Limb (tissue), 2 donors: ENCODE measurements at regions not wholly inside any gene's neighbourhood (a gene's known extent, or its start where the extent isn't known, plus 50 kb on each side); places are given as distances from the start of the nearest gene placed in this dataset.
"Not testable (repeated sequence)": the region's sequence is repeated elsewhere in the genome, so short reads cannot be mapped to it uniquely, and the experiment has no call there.

Experiments used
- DNase-seq, 2 donors: peaks; one replicate each; pipeline ENCODE4 v3.0.0-alpha.2; 2016; ENCODE audit errors: extremely low spot score in 2 of 2

DNA sequence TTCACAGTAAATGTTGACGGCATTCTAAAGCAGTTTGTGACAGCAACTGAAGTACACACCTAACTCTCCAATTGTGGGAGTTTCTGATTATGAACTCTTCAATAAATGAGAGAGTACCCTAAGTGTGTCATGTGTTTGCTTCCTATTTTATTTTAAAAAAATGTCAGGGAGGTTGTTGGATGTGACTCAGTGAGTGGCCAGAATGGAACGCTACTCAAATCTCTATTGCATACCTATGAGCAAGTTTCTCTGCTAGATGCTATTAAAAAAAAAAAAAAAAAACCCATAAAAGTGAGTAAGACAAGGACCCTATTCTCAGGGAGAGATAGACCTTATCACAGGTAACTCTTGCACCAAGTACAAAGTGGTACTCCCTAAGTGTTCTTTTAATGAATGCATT is 256.6 kb downstream of the BTG1 start:
- no peak for DNase-seq

DNA sequence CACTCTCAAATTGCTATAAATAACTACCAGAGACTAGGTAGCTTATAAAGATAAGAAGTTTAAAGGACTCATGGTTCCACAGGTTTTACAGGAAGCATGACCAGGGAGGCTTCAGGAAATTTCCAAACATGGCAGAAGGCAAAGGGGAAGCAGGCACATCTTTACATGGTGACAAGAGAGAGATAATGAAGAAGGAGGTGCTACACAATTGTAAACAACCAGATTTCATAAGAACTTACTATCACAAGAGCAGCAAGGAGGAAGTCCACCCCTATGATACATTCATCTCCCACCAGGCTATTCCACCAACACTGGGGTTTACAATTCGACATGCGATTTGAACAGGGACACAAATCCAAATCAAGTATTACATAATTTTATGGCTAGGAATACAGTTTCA is 257.7 kb downstream of the BTG1 start:
- no peak for DNase-seq

DNA sequence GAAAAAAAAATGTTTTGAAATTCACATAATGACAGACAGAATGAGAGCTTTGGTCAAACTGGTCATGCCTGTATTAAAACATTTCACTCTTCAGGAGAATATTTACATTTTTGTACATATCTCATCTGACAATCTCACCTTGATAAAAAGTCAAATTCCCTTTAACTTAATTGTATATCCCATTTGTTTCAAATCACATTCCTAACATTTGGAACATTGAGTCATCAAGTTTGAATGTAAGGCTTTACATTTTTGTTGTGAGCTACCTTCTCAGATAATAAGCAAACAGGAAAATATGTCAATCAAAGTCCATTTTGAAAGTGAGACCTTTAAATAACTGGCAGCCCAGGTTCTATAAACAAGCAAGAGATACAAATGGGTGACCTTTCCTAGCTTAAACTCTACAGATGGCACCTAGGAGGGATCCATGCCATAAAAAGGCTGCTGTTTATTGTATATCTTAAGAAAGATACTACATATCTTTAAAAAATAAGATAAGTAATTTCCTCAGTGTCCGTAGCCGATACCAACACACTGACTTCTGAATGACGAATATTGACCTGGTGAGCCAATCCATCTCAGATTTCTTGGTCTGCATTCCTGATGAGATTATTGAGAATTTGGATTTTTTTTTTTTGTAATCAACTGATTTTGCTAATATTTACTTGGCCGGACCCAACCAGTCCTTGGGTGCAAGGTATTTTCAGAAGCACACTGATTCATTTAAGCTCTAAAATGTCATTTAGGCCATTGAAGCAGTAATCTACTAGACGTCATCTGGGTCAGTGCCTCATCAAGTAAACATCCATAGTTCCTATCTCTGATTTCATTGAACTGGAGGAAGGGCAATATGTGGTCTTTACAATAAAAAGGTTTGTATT is 259.6 kb downstream of the BTG1 start:
- no peak for DNase-seq

DNA sequence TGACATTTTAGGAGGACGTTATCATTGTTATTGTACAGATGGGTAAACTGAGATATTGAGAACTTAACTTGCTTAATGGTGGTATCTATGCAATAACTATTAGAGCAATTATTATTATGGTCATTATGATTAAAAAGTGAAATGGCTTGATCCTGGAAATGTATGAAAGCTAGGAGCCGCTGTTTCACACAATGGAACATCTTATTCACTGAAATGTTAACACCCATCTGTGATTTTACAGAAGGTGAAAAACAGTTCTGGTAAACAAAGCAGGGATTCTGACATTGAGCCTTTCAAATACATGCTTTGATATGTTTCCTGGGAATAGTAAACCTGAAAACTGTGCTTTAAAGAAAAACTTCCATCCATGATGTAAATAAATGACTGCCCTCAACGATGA is 261.4 kb downstream of the BTG1 start:
- DNase-seq: no peak

DNA sequence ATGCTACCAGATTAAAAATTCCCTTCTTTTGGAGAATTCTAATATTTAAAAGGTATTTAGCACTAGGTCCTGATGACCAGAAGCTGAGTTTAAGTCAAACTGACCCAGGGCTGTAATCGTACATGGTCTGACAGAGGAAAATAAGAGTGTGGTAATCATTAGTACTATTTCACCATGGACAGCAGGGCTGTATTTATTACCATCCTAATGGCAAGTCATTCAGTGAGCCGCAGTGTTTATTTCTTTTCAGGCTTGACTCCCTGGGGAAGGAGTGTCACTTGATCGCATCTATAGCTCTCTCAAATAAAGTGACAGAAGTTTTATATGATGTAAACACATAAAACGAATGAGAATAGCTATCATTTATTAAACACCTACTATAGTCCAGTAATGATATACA is 261.8 kb downstream of the BTG1 start:
- no peak for DNase-seq

DNA sequence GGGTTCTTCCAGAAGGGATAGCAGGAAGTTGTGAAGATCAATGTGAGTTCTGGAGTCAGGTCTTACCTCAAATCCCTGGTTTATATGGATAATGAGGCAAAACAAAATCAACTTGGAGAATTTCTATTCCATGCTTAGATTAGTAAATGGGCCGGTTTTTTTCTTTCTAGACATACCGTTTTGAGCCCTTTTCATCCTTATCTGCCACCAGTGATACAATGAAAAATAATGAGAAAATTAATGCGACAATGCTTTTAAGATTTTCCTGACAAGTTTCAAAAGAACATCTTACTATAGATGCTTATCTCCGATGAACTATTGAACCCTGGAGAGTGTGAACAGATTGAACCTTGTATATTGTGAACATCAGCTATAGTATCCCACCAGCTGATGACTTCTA is 262.7 kb downstream of the BTG1 start:
- no peak for DNase-seq

DNA sequence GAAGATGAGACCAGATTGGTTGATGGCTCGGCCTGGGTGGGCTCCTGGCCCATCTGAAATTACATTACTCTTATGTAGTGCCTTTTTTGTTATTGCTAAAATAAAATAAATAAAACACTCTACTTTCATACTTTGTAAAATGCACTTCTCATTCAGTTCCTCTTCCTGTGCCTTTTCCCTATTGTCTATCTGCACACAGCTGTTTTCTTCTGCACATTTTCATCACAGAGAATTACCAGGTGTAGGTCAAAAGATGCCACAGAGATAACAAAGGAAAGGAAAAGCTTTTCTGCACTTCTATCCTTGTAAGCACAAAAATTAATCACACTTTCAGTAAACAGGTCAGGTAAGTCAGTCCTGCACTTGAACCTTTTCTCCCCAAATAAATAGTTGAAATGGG is 265.1 kb downstream of the BTG1 start:
- no peak for DNase-seq

DNA sequence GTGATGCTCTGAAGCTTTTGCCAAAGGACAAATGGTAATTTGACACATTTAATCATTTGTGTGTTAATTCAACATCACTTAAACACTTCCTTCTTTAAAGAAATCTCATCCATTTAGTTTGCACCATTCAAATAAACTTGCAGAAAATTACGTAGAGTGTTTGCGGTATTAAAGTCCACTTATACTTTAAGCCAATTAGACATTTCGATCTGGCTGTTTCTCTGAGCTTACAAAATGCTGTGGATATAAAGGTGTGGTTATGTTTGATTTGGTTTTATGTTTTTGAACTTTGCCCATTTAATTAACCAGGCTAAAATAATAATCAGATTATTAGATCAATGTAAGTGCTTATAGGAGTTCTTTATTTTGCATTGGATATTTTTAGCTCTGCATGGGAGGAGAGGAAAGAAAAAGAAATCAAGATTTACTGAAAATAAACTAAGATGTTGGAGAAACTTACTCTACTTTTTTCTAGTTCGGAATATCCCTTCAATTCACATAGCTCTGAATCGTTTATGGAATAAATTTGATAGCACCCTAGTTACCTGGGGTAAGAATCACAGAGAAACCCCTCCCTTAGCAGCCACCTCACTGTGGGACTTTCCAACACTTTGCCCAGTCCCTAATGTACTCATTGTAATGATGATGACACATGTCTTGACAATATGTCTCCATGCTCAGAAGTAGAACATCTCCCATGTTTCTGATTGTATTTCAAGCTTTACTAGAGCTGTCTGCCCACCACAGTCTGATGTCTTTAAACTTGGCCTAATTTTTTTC is 268.0 kb downstream of the BTG1 start:
- no peak for DNase-seq

DNA sequence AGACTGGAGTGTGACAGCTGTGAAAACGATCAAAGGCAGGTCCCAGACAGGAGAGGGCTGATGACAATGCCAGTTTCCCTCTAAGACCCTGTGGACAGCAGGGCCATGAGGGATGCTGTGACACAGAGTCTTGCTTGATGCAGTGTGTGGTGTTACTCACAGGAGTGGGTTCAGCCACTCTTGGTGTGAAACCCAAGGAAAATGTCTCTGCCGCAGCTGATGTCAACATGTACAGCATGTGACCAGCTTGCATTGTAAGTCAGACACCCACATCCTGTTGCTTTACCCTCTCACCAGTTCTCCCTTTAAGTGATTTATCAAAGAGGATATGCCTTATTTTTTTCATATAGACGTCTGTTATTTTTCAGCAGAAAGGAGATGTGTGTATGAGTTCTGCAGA is 268.6 kb downstream of the BTG1 start:
- DNase-seq: no peak

DNA sequence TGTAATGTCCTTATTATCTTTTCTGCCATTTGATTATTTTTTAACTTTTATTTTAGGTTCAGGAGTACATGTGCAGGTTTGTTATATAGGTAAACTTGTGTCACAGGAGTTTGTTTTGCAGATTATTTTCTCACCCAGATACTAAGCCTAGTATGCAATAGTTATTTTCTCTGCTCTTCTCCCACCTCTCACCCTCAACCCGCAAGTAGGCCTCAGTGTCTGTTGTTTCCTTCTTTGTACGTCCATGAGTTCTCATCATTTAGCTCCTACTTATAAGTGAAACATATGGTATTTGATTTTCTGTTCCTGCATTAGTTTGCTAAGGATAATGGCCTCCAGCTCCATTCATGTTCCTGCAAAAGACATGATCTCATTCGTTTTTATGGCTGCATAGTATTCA is 270.0 kb downstream of the BTG1 start:
- not testable (repeated sequence) for DNase-seq

DNA sequence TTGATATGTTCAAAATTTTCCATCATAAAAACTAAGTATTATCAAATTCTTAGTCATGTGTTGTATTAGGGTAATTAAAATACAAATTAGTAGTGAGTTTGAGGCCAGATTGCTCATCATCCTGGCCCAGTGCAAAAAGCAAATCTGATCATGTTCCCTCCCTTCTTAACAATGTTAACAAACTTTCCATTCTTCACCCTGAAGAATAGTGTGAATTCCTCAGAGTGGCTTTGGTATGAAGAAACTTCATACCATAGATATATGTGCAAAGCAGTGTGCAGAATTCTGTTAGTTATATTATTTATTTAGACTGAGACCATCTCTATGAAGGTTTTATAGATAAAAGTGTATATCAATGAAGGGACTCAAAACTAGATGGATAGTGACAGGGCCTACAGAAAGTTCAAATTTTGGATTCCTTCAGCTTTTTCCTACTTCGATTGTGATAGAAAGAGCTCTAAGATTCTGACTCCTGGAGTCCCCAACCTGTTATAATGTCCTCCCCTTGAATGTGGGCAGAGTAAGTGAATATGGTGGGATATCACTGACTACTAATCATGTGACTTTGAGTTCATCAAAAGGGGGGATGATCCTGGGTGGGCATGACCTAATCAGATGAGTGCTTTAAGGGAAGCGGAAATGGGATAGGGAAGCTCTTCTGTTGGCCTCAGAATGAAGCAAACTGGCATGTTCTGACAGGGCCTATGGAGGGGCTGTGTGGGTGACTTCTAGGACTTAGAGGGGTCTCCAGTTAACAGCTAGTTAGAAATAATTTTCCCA is 271.4 kb downstream of the BTG1 start:
- DNase-seq: no peak

DNA sequence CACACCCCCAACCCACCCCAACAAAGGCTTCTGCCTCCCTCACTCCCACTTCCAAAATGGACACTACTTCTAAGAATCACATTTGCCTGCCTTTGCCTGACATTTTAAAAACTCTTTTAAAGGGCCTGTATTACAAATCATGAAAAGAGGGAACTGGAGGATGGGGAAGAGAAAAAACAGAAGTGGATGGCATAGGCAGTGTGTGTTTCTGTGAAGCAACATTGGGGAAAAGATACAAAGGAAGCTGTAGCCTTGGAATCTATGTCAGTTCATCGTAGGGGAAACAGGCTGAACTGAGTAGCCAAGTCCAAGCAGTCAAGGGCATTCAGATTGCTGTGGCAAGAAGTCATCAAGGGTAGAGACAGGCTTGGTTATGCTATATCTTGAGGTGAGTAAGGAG is 273.9 kb downstream of the BTG1 start:
- no peak for DNase-seq

DNA sequence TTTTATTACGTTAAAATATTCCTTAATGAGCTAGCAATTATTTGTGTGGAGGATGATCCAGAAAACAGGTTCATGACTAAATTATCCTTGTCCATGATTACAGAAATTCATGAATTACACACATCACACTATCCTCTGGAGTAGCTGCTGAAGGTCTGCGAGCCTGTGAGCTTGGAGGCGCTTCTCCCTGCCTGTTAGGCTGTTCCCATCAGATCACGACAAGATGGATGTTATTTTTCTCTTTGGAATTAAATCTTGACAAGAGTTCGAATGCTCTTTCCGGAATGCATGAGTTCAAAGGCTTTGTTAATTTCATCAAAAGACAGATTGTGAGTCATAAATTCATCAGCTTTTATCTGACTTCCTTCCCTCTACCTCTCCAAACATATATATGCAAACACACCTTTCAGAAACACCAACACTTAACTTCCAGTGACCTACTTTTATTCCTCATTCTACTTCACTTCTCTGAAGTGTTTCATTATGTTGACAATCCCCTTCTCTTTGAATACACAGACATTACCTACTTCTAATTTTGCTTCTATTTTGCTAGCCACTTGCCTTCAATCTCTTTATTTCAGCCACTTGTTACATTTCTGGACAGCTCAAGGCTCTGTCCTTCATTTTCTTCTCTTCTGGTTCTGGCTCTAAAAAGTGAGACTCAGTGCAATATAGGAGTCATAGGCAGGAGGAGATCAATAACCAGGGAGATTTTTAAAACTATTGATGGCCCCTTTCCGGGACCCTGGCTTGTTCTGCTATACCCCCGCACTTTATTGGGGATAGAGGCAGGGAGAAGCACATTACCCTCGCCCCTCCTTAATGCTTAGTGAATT is 274.6 kb downstream of the BTG1 start:
- no peak for DNase-seq

DNA sequence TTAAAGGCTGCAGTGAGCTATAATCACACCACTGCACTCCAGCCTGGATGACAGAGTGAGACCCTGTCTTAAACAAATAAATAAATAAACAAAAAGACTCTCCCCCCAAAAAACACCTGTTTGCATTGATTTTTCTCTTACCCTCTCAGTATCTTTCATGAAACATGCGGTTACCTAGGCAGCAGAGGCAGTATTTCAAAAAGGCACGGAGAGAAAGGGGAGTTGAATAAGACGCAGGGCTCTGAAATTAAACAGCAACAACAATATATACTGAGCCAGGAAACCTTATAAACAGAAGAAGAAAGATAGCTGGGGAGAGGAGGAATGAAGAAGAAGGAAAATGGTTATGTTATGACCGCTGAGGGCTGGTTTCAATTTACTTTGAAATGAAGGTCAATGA is 277.6 kb downstream of the BTG1 start:
- no peak for DNase-seq

DNA sequence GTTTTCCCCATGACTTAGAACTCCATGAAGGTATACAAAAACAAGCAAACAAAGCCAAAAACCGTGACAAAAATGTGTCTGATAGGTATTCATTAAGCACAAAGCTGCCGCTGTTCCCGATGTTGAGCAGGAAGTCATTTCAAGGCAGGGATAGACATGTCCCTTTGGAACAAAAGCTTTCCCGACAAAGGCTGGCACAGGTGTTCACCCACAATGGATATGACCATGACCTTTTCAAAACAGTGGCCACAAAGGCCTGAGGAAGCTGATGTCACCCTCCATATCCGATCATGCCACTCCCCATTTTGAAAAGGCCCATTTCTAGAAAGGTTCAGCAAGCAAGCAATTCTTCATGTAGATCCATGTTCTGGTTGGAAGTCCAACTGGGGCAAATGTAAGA is 279.1 kb downstream of the BTG1 start:
- no peak for DNase-seq

DNA sequence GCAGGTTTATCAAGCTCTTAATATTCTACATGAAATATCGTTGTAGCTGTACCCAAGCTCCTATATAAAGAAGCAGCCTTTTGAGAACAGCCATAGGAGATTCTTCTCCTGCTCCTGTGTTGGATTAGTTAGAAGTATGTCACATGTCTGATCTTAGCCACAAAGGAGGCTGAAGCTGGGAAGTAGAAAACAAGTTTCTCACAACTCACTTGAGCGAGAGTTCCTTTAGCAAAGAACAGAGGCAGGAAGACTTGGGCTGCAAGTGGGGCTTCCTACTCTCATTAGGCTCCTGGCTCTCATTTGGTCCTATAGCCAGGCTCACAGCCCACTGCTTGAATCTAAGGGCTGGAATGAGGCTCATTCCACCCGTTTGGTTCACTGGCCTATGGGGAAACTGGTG is 281.9 kb downstream of the BTG1 start:
- no peak for DNase-seq

DNA sequence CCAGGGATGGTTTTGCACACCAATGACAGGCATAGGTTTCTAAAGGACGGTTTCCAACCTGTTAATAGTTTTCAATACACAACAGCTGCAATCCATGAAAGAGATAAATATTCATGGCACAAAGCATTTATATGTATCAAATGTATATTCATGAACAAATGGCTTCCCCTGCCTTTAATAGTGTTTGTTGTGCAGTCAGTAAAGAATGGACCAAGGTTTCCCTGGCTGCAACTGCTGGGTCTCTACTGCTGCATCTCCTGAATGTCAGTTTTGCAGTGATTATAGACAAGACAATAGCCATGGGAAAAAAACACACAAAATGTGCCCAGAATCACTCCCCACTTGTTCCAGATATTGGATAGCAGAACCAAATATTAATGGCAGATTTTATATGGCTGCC is 284.1 kb downstream of the BTG1 start:
- DNase-seq: no peak

DNA sequence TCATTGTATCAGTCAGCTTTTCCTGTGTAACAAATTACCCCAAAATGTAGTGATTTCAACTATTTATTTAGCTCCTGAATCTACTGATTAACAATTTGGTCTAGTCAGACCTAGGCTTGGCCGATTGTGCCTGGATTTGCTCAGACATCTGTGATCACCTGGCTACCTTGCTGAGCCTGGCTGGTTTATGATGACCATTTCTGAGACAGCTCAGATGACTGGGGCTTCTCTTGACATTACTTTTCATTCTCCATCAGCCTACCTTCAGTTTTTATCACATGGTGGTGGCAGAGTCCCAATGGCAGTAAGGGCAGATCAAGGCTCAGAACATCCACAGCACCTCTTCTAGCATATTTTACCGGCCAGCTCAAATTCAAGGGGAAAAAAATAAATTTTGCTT is 286.3 kb downstream of the BTG1 start:
- DNase-seq: no peak

DNA sequence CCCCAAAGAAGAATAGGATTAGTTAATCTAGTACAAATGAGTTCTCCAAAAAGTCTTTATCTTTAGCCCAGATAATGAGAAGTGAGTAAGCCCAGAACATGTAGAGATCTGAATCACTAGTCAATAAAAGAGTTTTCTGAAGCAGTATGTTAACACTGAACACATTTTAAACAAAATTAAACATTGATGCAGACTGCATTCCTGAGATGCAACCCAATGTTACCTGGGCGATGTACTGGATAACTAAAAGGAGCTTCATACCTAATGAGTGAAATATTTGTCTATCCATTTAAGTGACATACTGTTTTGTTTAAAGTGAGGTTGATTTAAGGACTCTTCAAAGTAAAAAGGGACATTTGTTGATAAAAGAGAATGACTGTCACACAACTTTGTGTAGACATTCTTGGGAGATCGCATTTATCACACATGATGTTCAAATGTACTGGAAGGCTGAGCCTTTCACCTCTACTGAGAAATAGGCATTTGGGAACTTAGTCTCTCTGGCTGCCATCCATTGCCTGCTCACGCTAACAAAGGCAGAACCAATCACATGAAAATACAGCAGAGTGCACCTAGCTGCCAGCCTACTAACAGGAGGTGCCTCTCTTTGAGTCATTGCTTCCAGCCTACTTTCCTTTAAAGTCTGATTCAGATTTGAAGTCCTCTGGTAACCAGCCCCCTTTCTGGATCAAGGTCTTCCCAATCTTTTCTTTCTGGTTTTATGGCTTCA is 287.7 kb downstream of the BTG1 start:
- DNase-seq: no peak

DNA sequence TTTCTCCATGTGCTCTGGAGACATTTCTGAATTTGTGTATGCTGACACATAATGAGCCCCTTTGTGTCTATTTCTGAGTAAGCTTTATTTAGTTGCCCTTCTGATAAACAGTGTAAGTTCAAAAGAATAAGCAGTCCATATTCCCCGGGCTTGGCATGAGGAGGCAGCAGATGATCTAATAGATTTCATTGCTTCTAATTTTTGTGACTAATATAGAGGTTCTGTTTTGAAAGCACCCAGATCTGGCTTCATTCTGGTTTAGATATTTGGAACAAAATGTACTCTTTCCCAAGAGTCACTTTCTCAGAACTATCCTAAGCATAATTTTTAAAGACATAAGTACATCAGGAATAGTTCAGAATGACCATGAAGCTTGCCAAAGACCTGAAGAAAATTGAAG is 290.9 kb downstream of the BTG1 start:
- no peak for DNase-seq
